Keratinocyte (primary cell): ENCODE measurements at regions not wholly inside any gene's neighbourhood (a gene's known extent, or its start where the extent isn't known, plus 50 kb on each side); places are given as distances from the start of the nearest gene placed in this dataset.

ENCODE experiments used
- DNase-seq: peaks from one replicate; pipeline ENCODE4 v3.0.0-alpha.2; 2011; ENCODE audit warnings: low read depth, missing footprints, low spot score
- FAIRE-seq: peaks from 2 replicates; lab custom pipeline; 2011; peaks lifted over from hg19 to GRCh38; lab: Jason Lieb, UNC
- H2AFZ ChIP-seq: 2 replicates; pipeline ENCODE4 v1.6.0; 2012; ENCODE audit warnings: low read length, control low read depth, inconsistent platforms; ENCODE audit not compliant: control insufficient read depth
- H3K27ac ChIP-seq: 2 replicates; pipeline ENCODE4 v1.5.1; 2011; ENCODE audit warnings: low read length; ENCODE audit not compliant: control insufficient read depth, insufficient read depth
- H3K27me3 ChIP-seq: 3 replicates; pipeline ENCODE4 v1.6.0; 2011; ENCODE audit warnings: low read length; ENCODE audit not compliant: control insufficient read depth, insufficient read depth; ENCODE audit errors: extremely low read depth
- H3K36me3 ChIP-seq, 2 experiments: 2 replicates in 1 of 2; 3 replicates in 1 of 2; pipeline ENCODE4 v1.5.1; 2011; ENCODE audit warnings: low read length in 2 of 2, mild to moderate bottlenecking in 1 of 2; ENCODE audit not compliant: control insufficient read depth in 2 of 2, insufficient read depth in 2 of 2; ENCODE audit errors: extremely low read depth in 1 of 2
- H3K4me1 ChIP-seq: 3 replicates; pipeline ENCODE4 v1.5.1; 2011; ENCODE audit warnings: low read length; ENCODE audit not compliant: control insufficient read depth, insufficient read depth; ENCODE audit errors: extremely low read depth
- H3K4me2 ChIP-seq: 3 replicates; pipeline ENCODE4 v1.6.0; 2011; ENCODE audit warnings: low read depth, low read length; ENCODE audit not compliant: control insufficient read depth, insufficient read depth; ENCODE audit errors: extremely low read depth
- H3K4me3 ChIP-seq, 3 experiments: fragments of 200-600 bp in 1 of 3; sonication (generic) in 1 of 3; 2 replicates in 2 of 3; 3 replicates in 1 of 3; pipeline ENCODE4 v1.5.1; 2011 to 2016; ENCODE audit warnings: low read length in 3 of 3, mild to moderate bottlenecking in 3 of 3, control low read depth in 2 of 3, inconsistent platforms in 1 of 3, low read depth in 1 of 3, mixed read lengths in 1 of 3, mixed run types in 1 of 3, moderate library complexity in 1 of 3; ENCODE audit not compliant: control insufficient read depth in 2 of 3, insufficient read depth in 2 of 3; ENCODE audit errors: extremely low read depth in 1 of 3
- H3K79me2 ChIP-seq: 2 replicates; pipeline ENCODE4 v1.6.0; 2012; ENCODE audit warnings: low read length; ENCODE audit not compliant: control insufficient read depth, insufficient read depth
- H3K9ac ChIP-seq: 3 replicates; pipeline ENCODE4 v1.6.0; 2011; ENCODE audit warnings: low read length; ENCODE audit not compliant: control insufficient read depth, insufficient read depth; ENCODE audit errors: extremely low read depth
- H3K9me1 ChIP-seq: 3 replicates; pipeline ENCODE4 v1.6.0; 2011; ENCODE audit warnings: low read length; ENCODE audit not compliant: control insufficient read depth, insufficient read depth; ENCODE audit errors: extremely low read depth
- H3K9me3 ChIP-seq: 2 replicates; pipeline ENCODE4 v1.5.1; 2012; ENCODE audit warnings: low read depth, low read length; ENCODE audit not compliant: control insufficient read depth
- H4K20me1 ChIP-seq: 3 replicates; pipeline ENCODE4 v1.6.0; 2011; ENCODE audit warnings: low read length; ENCODE audit not compliant: control insufficient read depth, insufficient read depth; ENCODE audit errors: extremely low read depth
- CTCF ChIP-seq, 3 experiments: IDR thresholded peaks in 1 of 3; conservative IDR thresholded peaks in 1 of 3; optimal IDR thresholded peaks in 1 of 3; 2 replicates in 2 of 3; 3 replicates in 1 of 3; pipeline versions ENCODE3 to v1.5.1; 2011; ENCODE audit warnings: low read length in 3 of 3, mild to moderate bottlenecking in 3 of 3, moderate library complexity in 2 of 3, control low read depth in 1 of 3, inconsistent platforms in 1 of 3; ENCODE audit not compliant: insufficient read depth in 2 of 3; ENCODE audit errors: extremely low read depth in 1 of 3
- EZH2 ChIP-seq: IDR thresholded peaks from one replicate; pipeline ENCODE4 v1.6.1; 2012; ENCODE audit warnings: inconsistent platforms, mild to moderate bottlenecking, low read length, moderate library complexity
- dilution Hi-C: fragments of 300-500 bp; cut with MboI; formaldehyde crosslinking; loops from one replicate; pipeline ENCODE4 v1.7.0; 2020; ENCODE audit warnings: low sequenced_read_pairs; ENCODE audit not compliant: extremely low pct_ligation_motif_present

- FAIRE-seq, result no peak
- no peaks in the 10 kb centered on the region for H3K9me3 ChIP-seq
- H3K79me2 ChIP-seq, result no peaks in the 10 kb centered on the region
- peaks cover 8% of the 10 kb centered on the region for H3K4me1 ChIP-seq
- DNase-seq, result no peak
- H2AFZ ChIP-seq, result no peak overlapping the region
- TF ChIP-seq CTCF (optimal IDR thresholded peaks at IDR 0.05 in 1 of 3, IDR thresholded peaks at IDR 0.05 in 1 of 3, conservative IDR thresholded peaks at IDR 0.05 in 1 of 3; ENCODE audit: extremely low read depth in 1 of 3, insufficient read depth in 2 of 3, low read length in 3 of 3), result no peak
- TF ChIP-seq EZH2, result no peak
- no peak overlapping the region for H3K9ac ChIP-seq
- no peaks in the 10 kb centered on the region for H3K9me1 ChIP-seq
- no peaks in the 10 kb centered on the region for H3K36me3 ChIP-seq
- no peaks in the 10 kb centered on the region for H3K27me3 ChIP-seq
- H3K4me2 ChIP-seq, result no peak overlapping the region
- no peak overlapping the region for H3K27ac ChIP-seq
- dilution Hi-C loops, result no loop called here
- H4K20me1 ChIP-seq, result no peaks in the 10 kb centered on the region
- no peak overlapping the region for H3K4me3 ChIP-seq
Observed at GRCh38 chr9:2263665-2264064, 248.5 kb downstream of the SMARCA2 start.

GRCh38 chr9:2264081-2264480, 248.9 kb downstream of the SMARCA2 start:
- no peaks in the 10 kb centered on the region for H4K20me1 ChIP-seq
- no peaks in the 10 kb centered on the region for H3K36me3 ChIP-seq
- H3K4me3 ChIP-seq, result no peak overlapping the region
- dilution Hi-C loops, result no loop called here
- TF ChIP-seq CTCF (optimal IDR thresholded peaks at IDR 0.05 in 1 of 3, IDR thresholded peaks at IDR 0.05 in 1 of 3, conservative IDR thresholded peaks at IDR 0.05 in 1 of 3; ENCODE audit: extremely low read depth in 1 of 3, insufficient read depth in 2 of 3, low read length in 3 of 3) (no peak), EZH2 (no peak)
- no peaks in the 10 kb centered on the region for H3K9me1 ChIP-seq
- peaks cover 8% of the 10 kb centered on the region for H3K4me1 ChIP-seq
- DNase-seq (no peak), FAIRE-seq (no peak)
- H3K4me2 ChIP-seq, result no peak overlapping the region
- H3K9me3 ChIP-seq, result no peaks in the 10 kb centered on the region
- no peak overlapping the region for H3K27ac ChIP-seq
- no peaks in the 10 kb centered on the region for H3K27me3 ChIP-seq
- H2AFZ ChIP-seq, result no peak overlapping the region
- no peak overlapping the region for H3K9ac ChIP-seq
- H3K79me2 ChIP-seq, result no peaks in the 10 kb centered on the region
